ENCODE measurements at regions not wholly inside any gene's neighbourhood (a gene's known extent, or its start where the extent isn't known, plus 50 kb on each side); places are given as distances from the start of the nearest gene placed in this dataset.

DNA sequence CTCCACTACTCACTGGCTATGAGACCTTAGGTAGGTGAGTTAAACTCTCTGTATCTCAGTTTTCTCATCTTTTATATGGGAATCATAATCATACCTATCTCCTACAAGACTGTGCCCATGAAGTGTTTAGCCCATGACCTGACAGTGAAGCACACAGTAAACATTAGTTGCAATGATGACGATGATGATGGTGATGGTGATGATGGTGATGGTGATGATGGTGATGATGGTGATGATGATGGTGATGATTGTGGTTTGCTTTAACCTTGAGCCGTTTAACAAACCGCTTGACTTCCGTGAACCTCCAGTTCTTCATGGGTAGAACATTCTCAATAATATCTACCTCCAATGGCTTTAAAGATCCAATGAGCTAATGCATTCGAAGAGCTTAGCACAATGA, 220.2 kb upstream of the MVB12B start:
- TF ChIP-seq, protein P1, sequence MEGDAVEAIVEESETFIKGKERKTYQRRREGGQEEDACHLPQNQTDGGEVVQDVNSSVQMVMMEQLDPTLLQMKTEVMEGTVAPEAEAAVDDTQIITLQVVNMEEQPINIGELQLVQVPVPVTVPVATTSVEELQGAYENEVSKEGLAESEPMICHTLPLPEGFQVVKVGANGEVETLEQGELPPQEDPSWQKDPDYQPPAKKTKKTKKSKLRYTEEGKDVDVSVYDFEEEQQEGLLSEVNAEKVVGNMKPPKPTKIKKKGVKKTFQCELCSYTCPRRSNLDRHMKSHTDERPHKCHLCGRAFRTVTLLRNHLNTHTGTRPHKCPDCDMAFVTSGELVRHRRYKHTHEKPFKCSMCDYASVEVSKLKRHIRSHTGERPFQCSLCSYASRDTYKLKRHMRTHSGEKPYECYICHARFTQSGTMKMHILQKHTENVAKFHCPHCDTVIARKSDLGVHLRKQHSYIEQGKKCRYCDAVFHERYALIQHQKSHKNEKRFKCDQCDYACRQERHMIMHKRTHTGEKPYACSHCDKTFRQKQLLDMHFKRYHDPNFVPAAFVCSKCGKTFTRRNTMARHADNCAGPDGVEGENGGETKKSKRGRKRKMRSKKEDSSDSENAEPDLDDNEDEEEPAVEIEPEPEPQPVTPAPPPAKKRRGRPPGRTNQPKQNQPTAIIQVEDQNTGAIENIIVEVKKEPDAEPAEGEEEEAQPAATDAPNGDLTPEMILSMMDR (conservative IDR thresholded peaks at IDR 0.05; ENCODE audit: low read depth, low read length) = no peak
- no peak overlapping the region for H3K4me3 ChIP-seq (ENCODE audit: low read length)

DNA sequence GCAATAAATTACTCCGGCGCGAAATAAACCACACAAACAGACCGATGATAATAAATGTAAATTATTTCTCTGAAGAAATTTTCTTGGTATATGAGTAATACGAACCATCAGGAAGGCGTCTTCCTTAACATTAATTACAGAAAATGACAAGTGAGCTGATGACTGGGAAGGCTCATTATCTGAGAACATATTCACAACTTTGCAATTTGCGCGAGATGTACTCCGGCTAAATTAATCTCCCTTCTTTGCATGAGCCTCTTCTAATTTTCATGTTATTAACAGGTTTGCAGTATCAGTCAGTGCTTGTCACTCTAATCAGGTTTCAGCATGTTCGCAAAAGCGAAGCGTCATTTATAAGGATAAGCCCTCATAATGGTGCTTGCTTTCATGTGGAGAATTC, 218.9 kb upstream of the MVB12B start:
- TF ChIP-seq, protein P1 (conservative IDR thresholded peaks at IDR 0.05; ENCODE audit: low read depth, low read length) = no peak
- DNase-seq (ENCODE audit: low read depth) = no peak
- no peak overlapping the region for H3K4me3 ChIP-seq (ENCODE audit: low read length)

More for the DNA sequence above, 220.2 kb upstream of the MVB12B start:
- no peak for DNase-seq (ENCODE audit: low read depth)

DNA sequence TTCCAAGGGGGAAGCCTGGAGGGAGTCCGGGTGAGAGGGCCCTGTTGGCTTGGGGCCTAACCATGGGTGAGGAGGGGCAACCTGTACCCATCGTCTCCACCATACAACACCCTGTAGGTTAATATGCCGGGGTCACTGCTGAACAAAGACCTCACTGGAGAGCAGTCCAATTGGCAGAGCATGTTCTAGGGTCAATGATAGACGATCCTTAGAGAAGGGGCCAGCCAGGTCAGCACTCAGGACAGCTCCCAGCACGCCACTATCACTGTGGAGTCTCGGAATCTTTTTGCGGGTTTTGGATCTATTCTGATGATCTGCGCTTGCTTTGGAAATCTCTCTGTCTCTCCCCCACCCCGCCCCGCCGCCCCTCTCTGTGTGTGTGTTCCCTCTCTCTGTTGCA, 218.4 kb upstream of the MVB12B start:
- DNase-seq (ENCODE audit: low read depth) = no peak
- no peak overlapping the region for H3K4me3 ChIP-seq (ENCODE audit: low read length)
- TF ChIP-seq, protein P1 (conservative IDR thresholded peaks at IDR 0.05; ENCODE audit: low read depth, low read length) = no peak

GRCh38 chr9:126109575-126109974, 217.1 kb upstream of the MVB12B start:
- H3K4me3 ChIP-seq (ENCODE audit: low read length) = no peak overlapping the region
- no peak for DNase-seq (ENCODE audit: low read depth)
- TF ChIP-seq, protein P1 (conservative IDR thresholded peaks at IDR 0.05; ENCODE audit: low read depth, low read length) = no peak

DNA sequence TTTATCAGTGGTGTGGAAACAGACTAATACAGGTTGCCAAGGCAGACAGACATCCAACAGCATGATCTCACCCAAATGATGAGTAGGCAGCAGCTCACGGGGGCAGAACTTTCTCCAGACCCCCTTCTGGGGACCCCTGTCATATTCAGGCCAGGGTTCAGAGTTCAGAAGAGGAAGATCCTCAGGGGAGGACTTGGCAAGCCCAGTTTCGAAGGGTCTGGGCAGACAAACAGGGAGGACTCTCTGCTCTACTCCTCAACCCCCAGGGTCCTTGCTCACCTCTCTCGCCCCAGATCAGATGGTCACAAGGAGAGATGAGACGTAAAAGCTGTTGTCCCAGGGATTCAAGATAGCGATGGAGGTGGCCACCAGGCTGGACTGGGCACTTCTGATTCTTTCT, 215.1 kb upstream of the MVB12B start:
- DNase-seq (ENCODE audit: low read depth) = no peak
- TF ChIP-seq, protein P1 (conservative IDR thresholded peaks at IDR 0.05; ENCODE audit: low read depth, low read length) = no peak
- no peak overlapping the region for H3K4me3 ChIP-seq (ENCODE audit: low read length)

DNA sequence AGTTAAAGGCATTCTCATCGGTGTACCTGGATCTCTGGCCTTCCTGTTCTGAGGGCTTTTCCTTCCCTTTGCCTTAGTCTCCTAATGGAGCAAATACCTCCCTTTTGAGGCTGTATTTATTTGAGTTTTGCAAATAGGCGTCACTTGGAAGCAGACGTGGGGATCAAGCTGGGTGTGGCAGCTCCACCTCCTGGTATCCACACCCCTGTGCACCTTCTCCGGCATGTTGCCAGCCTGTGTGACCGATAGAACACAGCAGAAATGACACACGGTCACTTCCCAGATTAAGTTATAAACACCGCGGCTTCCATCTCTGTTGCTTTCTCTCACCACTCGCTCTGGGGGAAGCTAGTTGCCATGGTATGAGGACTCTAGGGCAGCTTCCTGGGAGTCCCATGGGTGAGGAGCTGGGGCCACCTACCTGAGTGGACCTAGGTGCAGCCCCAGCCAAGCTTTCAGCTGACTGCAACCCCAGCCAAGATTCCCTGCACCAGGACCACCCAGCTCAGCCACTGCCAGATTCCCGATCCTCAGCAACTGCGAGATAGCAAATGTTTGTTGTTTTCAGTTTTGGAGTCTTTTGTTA, 214.4 kb upstream of the MVB12B start:
- DNase-seq (ENCODE audit: low read depth) = no peak
- H3K4me3 ChIP-seq (ENCODE audit: low read length) = no peak overlapping the region

DNA sequence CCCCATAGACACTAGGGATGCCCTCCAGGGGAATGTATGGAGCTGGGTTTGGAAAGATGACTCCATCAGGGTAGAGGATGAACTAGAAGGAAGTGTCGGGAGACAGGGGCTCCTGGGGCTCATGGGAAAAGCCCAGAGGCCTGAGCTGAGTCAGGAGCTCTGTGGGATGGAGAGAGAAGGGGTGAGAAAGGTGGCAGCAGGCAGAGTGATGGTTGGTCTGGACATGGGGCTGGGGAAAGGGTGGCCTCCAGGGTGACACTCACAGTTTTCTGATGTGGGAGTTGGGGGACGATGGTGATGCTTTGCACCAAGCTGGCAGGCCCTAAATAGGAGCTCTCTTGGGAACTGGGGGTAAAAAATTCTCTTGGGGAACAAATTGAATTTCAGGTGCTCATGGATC, 213.5 kb upstream of the MVB12B start:
- TF ChIP-seq, protein P1 (conservative IDR thresholded peaks at IDR 0.05; ENCODE audit: low read depth, low read length) = no peak
- no peak overlapping the region for H3K4me3 ChIP-seq (ENCODE audit: low read length)
- DNase-seq (ENCODE audit: low read depth) = no peak

More for the DNA sequence above, 214.4 kb upstream of the MVB12B start:
- TF ChIP-seq, protein P1 (conservative IDR thresholded peaks at IDR 0.05; ENCODE audit: low read depth, low read length) = no peak

Data from retinal pigment epithelial cell (primary cell).